Naive thymus-derived CD4-positive, alpha-beta T cell (primary cell): ENCODE measurements at regions not wholly inside any gene's neighbourhood (a gene's known extent, or its start where the extent isn't known, plus 50 kb on each side); places are given as distances from the start of the nearest gene placed in this dataset.

Experiments used
- ATAC-seq: fragments of 150-1000 bp; cut with Tn5 transposase; 2 replicates; pipeline ENCODE4 v1.10.0; 2021; ENCODE audit warnings: mild to moderate bottlenecking, moderate library complexity
- CTCF ChIA-PET: fragments of 350-600 bp; sonication (Branson Sonifier 250); formaldehyde crosslinking; loops from one replicate; lab custom pipeline; 2021; ENCODE audit warnings: antibody characterized with exemption; lab: Charles Lee
- POLR2A ChIA-PET: fragments of 350-600 bp; sonication (Branson Sonifier 250); formaldehyde crosslinking; loops from one replicate; lab custom pipeline; 2021; ENCODE audit warnings: antibody characterized with exemption, inconsistent platforms; lab: Charles Lee
- DNase-seq, 9 donors: peaks; one replicate each; pipeline versions ENCODE4 v3.0.0 to v3.0.0-alpha.2; 2020 to 2022; ENCODE audit warnings: mixed read lengths in 1 of 9
- H3K27ac ChIP-seq: one replicate; pipeline ENCODE4 v1.7.0; 2013; ENCODE audit warnings: mild to moderate bottlenecking, low read depth, low read length, moderate library complexity
- H3K27me3 ChIP-seq, 2 donors: one replicate each; pipeline ENCODE4 v1.7.0; 2013; ENCODE audit warnings: low read length in 2 of 2, mild to moderate bottlenecking in 2 of 2, moderate library complexity in 2 of 2; ENCODE audit not compliant: control insufficient read depth in 2 of 2, insufficient read depth in 2 of 2
- H3K36me3 ChIP-seq, 3 experiments: 1 replicate in 2 of 3; 2 replicates in 1 of 3; pipeline ENCODE4 v1.7.0; 2013; ENCODE audit warnings: low read length in 3 of 3, mild to moderate bottlenecking in 3 of 3, moderate library complexity in 1 of 3; ENCODE audit not compliant: insufficient read depth in 3 of 3, control insufficient read depth in 2 of 3
- H3K4me1 ChIP-seq, 2 donors: one replicate each; pipeline ENCODE4 v1.7.0; 2013; ENCODE audit warnings: low read length in 2 of 2, mild to moderate bottlenecking in 2 of 2, moderate library complexity in 1 of 2; ENCODE audit not compliant: control insufficient read depth in 2 of 2, insufficient read depth in 2 of 2
- H3K4me3 ChIP-seq: 2 replicates; pipeline ENCODE4 v1.7.0; 2013; ENCODE audit warnings: mild to moderate bottlenecking, low read length
- H3K9me3 ChIP-seq, 3 experiments: 1 replicate in 2 of 3; 2 replicates in 1 of 3; pipeline ENCODE4 v1.7.0; 2013; ENCODE audit warnings: low read length in 3 of 3; ENCODE audit not compliant: control insufficient read depth in 2 of 3
- H3K27ac Mint-ChIP-seq, 9 donors: one replicate each; pipeline ENCODE4 v1.8.0; 2020 to 2022; ENCODE audit warnings: mixed read lengths in 9 of 9, mild to moderate bottlenecking in 8 of 9, moderate library complexity in 5 of 9, inconsistent platforms in 2 of 9
- H3K27me3 Mint-ChIP-seq, 5 donors: one replicate each; pipeline ENCODE4 v1.8.0; 2021 to 2022; ENCODE audit warnings: mixed read lengths in 5 of 5, mild to moderate bottlenecking in 1 of 5
- H3K36me3 Mint-ChIP-seq, 5 donors: one replicate each; pipeline ENCODE4 v1.8.0; 2020 to 2022; ENCODE audit warnings: mixed read lengths in 5 of 5, mild to moderate bottlenecking in 3 of 5, inconsistent platforms in 1 of 5
- H3K4me1 Mint-ChIP-seq, 7 donors: one replicate each; pipeline ENCODE4 v1.8.0; 2020 to 2022; ENCODE audit warnings: mixed read lengths in 7 of 7, mild to moderate bottlenecking in 3 of 7, inconsistent platforms in 1 of 7
- H3K4me3 Mint-ChIP-seq, 10 donors: one replicate each; pipeline ENCODE4 v1.8.0; 2020 to 2022; ENCODE audit warnings: mild to moderate bottlenecking in 10 of 10, mixed read lengths in 10 of 10, moderate library complexity in 6 of 10, inconsistent platforms in 2 of 10
- H3K9me3 Mint-ChIP-seq, 11 donors: one replicate each; pipeline ENCODE4 v1.8.0; 2020 to 2022; ENCODE audit warnings: mixed read lengths in 11 of 11, mild to moderate bottlenecking in 4 of 11, inconsistent platforms in 1 of 11, moderate library complexity in 1 of 11
- intact Hi-C, 2 donors: fragments of 100-400 bp; cut with micrococcal nuclease; formaldehyde crosslinking; loops; one replicate each; pipeline ENCODE4 v1.15.1; 2023

DNA sequence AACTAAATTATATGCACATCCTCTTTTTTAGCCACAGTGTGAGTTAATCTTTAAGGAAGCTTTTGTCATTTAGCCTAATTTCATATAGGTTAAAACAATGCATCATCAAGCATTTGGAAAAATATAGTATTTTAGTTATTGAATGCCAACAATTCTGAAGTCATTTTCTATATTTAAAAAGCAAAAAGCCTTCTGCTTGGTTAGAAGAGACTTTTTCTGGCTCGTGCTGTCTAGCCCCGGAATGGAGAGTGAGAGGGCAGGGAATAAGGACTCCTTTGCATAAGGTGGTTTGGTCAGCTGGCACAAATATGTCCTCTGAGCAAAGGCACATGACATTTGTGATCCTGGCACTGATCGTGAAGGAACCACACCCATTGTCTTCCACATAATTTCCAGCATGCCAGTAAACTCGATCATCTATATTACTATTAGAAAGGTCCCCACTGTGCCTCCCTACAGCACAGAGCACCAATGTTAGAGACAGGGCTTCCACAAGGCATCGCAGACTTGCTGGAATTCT lies 393.7 kb upstream of the INTU start:
- H3K4me1 Mint-ChIP-seq = no peaks in the 10 kb centered on the region
- H3K4me1 ChIP-seq = no peaks in the 10 kb centered on the region
- ChIA-PET POLR2A (no interaction called here), CTCF (no interaction called here)
- intact Hi-C loops = no loop called here
- no peaks in the 10 kb centered on the region for H3K9me3 ChIP-seq
- no peak overlapping the region for H3K4me3 Mint-ChIP-seq
- DNase-seq = no peak
- H3K27me3 Mint-ChIP-seq = no peaks in the 10 kb centered on the region
- H3K27ac Mint-ChIP-seq = no peak overlapping the region
- no peak overlapping the region for H3K27ac ChIP-seq
- no peaks in the 10 kb centered on the region for H3K36me3 Mint-ChIP-seq
- ATAC-seq = no peak
- H3K4me3 ChIP-seq = no peak overlapping the region
- H3K36me3 ChIP-seq = no peaks in the 10 kb centered on the region
- peaks cover 0 to 9% (median under 1%) of the 10 kb centered on the region in 11 donors for H3K9me3 Mint-ChIP-seq
- H3K27me3 ChIP-seq = no peaks in the 10 kb centered on the region

DNA sequence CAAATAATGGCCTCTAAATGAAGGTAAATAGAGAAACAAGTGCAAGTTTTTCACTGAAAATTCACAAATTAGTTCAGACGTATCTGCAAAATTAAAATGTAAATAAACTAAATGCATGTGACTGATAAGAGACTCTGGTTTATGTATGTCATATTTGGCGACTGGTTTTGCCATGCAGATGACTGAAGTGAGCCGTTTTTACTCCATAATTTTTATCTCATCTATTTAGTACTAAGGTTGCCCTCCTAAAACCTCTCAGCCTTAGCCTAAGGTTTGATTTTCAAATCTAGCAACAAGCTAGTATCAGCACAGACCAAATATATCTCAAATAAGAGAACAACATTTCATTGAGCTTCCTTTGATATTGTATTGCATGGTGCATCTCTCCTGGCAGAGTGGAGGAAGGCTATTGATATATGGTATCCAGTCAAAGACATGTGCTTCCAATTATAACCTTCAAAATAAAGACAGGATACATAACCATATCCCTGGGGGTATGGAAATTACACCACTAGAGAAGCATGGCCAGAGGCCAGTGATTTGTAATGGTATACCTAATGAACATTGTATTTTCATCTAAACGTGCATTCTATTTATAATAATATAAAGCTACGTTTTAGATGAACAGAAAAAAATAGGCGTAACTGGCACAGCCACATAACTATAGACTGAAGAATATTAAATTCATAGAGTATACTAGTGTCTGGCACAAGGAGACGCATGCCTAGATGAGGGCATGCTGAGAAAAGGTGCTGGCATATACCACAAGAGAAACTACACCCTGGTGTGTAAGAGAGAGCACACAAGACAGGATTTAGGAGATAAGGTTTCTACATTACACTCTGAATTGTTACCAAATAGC lies 392.6 kb upstream of the INTU start:
- Mint-ChIP-seq H3K4me1 (no peaks in the 10 kb centered on the region), H3K4me3 (no peak overlapping the region), H3K36me3 (no peaks in the 10 kb centered on the region), H3K27ac (no peak overlapping the region), H3K27me3 (no peaks in the 10 kb centered on the region), H3K9me3 (peaks cover 0 to 3% (median 0%) of the 10 kb centered on the region in 11 donors)
- intact Hi-C loops = no loop called here
- ATAC-seq = no peak
- H3K4me1 ChIP-seq = no peaks in the 10 kb centered on the region
- H3K4me3 ChIP-seq = no peak overlapping the region
- ChIA-PET CTCF (no interaction called here), POLR2A (no interaction called here)
- H3K27ac ChIP-seq = no peak overlapping the region
- H3K27me3 ChIP-seq = no peaks in the 10 kb centered on the region
- no peaks in the 10 kb centered on the region for H3K36me3 ChIP-seq
- no peaks in the 10 kb centered on the region for H3K9me3 ChIP-seq
- no peak for DNase-seq

DNA sequence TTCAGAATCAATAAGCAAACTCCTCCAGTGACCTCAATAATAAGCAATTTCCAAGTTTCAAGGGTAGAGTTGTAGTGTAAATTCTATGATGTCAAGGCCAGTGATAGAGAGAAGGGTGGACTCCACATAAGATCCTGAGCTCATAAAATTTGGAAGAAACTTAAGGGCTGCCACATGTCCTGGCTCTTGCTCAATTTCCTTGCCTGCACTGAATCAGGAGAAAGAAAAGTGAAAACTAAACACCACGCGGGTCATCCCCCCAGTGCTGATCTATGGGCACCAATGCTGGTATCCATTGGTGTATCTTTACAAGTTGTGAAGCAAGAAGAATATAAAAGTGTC lies 392.0 kb upstream of the INTU start:
- no peak overlapping the region for H3K4me3 ChIP-seq
- H3K27me3 ChIP-seq = no peaks in the 10 kb centered on the region
- POLR2A ChIA-PET = no interaction called here
- H3K36me3 ChIP-seq = no peaks in the 10 kb centered on the region
- no peaks in the 10 kb centered on the region for H3K27me3 Mint-ChIP-seq
- no peaks in the 10 kb centered on the region for H3K4me1 Mint-ChIP-seq
- peaks cover 0 to 3% (median 0%) of the 10 kb centered on the region in 11 donors for H3K9me3 Mint-ChIP-seq
- CTCF ChIA-PET = no interaction called here
- no peaks in the 10 kb centered on the region for H3K4me1 ChIP-seq
- ATAC-seq = no peak
- no peak overlapping the region for H3K27ac Mint-ChIP-seq
- no peaks in the 10 kb centered on the region for H3K9me3 ChIP-seq
- DNase-seq = no peak
- no peak overlapping the region for H3K4me3 Mint-ChIP-seq
- no peak overlapping the region for H3K27ac ChIP-seq
- intact Hi-C loops = no loop called here
- no peaks in the 10 kb centered on the region for H3K36me3 Mint-ChIP-seq

DNA sequence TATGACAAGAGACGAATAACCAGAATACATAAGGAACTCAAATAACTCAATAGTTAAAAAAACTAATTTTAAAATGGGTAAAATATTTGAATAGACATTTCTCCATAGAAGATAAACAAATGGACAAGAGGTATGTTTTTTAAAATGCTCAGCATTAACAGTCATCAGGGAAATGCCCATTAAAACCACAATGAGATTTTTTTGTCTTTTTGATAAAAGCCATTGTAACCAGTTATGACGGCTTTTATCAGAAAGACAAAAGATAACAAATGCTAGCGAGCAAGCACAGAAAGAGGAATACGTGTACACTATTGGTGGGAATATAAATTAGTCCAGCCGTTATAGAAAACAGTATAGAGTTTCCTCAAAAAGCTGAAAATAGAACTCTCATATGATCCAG lies 388.2 kb upstream of the INTU start:
- no peaks in the 10 kb centered on the region for H3K27me3 ChIP-seq
- Mint-ChIP-seq H3K27ac (no peak overlapping the region), H3K4me3 (no peak overlapping the region), H3K27me3 (no peaks in the 10 kb centered on the region), H3K9me3 (peaks cover 0 to 16% (median 7%) of the 10 kb centered on the region in 11 donors), H3K4me1 (no peaks in the 10 kb centered on the region), H3K36me3 (no peaks in the 10 kb centered on the region)
- ATAC-seq = no peak
- no peak for DNase-seq
- ChIA-PET CTCF (no interaction called here), POLR2A (no interaction called here)
- no peaks in the 10 kb centered on the region for H3K36me3 ChIP-seq
- H3K4me3 ChIP-seq = no peak overlapping the region
- intact Hi-C loops = no loop called here
- H3K27ac ChIP-seq = no peak overlapping the region
- H3K9me3 ChIP-seq = no peaks in the 10 kb centered on the region
- H3K4me1 ChIP-seq = no peaks in the 10 kb centered on the region

DNA sequence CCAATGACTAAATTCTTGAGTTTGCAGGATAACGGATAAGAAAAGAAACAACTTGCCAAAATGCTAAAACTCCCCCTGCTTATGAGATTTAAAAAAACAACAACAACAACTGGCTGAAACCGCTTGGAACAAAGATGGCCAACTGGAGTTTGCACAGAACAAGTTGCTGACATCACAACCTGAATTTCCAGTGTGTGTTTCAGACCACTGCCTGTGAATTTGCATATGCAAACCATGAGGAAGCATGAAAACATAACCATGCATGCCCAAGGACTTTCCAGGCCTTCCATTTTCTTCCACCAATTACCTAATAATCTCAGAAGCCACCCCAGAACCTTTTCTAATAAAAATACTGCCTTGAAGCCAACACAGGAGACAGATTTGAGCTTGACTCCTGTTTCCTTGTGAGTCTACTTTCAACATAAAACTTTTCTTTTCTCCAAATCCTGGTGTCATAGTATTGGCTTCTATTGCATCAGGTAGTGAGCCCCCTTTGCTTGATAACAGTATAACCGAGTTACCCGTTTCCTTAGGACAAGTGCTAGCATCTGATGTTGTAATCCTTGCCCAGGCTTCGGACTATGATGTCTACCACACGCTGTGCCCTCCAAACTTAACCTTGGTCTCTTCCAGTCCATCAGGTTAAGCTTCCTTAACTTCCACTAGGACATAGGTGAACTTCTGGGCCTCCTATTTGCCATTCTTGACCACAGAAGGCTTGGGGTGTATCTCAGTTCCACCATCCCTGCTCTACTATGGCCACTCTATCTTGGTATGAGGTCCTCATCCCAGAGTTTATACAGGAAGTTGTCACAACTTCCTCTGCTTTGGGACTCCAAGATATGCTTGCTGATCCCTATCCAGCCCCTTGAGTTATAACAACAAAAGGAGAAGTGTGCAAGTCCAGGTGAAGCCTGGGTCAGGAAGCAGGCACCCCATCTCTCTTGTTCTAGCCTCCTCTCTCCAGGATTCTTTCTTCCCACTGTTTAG lies 385.5 kb upstream of the INTU start:
- H3K27me3 ChIP-seq = no peaks in the 10 kb centered on the region
- H3K4me1 ChIP-seq = no peaks in the 10 kb centered on the region
- CTCF ChIA-PET = interaction anchor here (0.5 kb wide), 1 partner anchor 945 kb away, joined by 3 read pairs; no protein-coding TSS in a partner anchor
- H3K4me3 ChIP-seq = no peak overlapping the region
- Mint-ChIP-seq H3K9me3 (peaks cover 0 to 16% (median 7%) of the 10 kb centered on the region in 11 donors), H3K27me3 (no peaks in the 10 kb centered on the region), H3K4me1 (peaks cover 0 to 3% (median 0%) of the 10 kb centered on the region in 7 donors), H3K36me3 (no peaks in the 10 kb centered on the region), H3K4me3 (no peak overlapping the region), H3K27ac (no peak overlapping the region)
- POLR2A ChIA-PET = no interaction called here
- no peaks in the 10 kb centered on the region for H3K9me3 ChIP-seq
- H3K36me3 ChIP-seq = no peaks in the 10 kb centered on the region
- DNase-seq (no peak), ATAC-seq (no peak)
- H3K27ac ChIP-seq = no peak overlapping the region
- intact Hi-C loops = no loop called here

DNA sequence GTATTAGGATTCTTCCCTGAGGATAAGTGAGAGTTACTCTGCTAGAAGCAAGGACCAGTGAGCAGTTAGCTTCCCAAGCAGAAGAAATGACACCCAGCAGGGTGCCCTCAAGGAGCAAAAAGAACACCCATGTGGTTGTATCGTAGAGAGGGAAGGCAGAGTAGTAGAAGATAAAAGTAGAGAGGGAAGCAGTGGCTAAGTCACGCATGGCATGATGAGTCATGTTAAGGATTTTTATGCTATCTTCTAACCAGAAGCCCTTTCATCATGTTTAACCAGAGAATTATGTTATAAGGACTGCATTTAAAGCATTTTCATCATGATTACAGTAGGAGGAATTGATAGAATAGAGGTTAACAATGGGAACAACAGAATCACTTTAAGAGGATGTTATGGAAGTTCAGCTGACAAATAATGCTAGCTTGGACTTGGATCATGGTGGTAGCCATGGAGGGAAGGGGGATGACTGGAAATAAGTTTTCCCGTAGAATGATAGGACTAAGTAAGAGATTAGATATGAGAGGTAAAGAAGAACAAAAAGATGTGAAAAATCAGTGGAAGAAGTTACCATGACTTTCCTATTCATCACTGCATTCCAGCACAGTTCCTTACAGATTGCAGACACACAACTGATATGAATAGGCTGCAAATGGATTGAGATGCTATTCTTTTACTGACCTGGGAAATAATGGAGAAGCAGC lies 383.5 kb upstream of the INTU start:
- H3K9me3 ChIP-seq = no peaks in the 10 kb centered on the region
- CTCF ChIA-PET = no interaction called here
- Mint-ChIP-seq H3K4me1 (peaks cover 0 to 3% (median 0%) of the 10 kb centered on the region in 7 donors), H3K9me3 (peaks cover 0 to 16% (median 7%) of the 10 kb centered on the region in 11 donors), H3K27ac (no peak overlapping the region), H3K4me3 (no peak overlapping the region), H3K27me3 (no peaks in the 10 kb centered on the region), H3K36me3 (no peaks in the 10 kb centered on the region)
- no peaks in the 10 kb centered on the region for H3K27me3 ChIP-seq
- no peaks in the 10 kb centered on the region for H3K4me1 ChIP-seq
- no peak overlapping the region for H3K27ac ChIP-seq
- no peak overlapping the region for H3K4me3 ChIP-seq
- POLR2A ChIA-PET = interaction anchor here (0.5 kb wide), 1 partner anchor 1117 kb away, joined by 3 read pairs; no protein-coding TSS in a partner anchor
- H3K36me3 ChIP-seq = no peaks in the 10 kb centered on the region
- DNase-seq = no peak
- ATAC-seq = no peak
- intact Hi-C loops = no loop called here
